Suprapubic skin (tissue), 4 donors: ENCODE measurements at regions not wholly inside any gene's neighbourhood (a gene's known extent, or its start where the extent isn't known, plus 50 kb on each side); places are given as distances from the start of the nearest gene placed in this dataset.

Source experiments
- POLR2A ChIP-seq, 2 donors: fragments of 450-650 bp; IDR thresholded peaks; one replicate each; pipeline ENCODE4 v1.6.1; 2017; ENCODE audit warnings: antibody characterized with exemption in 2 of 2, mild to moderate bottlenecking in 2 of 2, moderate library complexity in 2 of 2
- POLR2AphosphoS5 ChIP-seq, 3 donors: sonication (generic); formaldehyde crosslinking; IDR thresholded peaks; one replicate each; pipeline ENCODE4 v1.6.1; 2017; ENCODE audit warnings: antibody characterized with exemption in 3 of 3
- TF ChIP-seq, protein P1 (sequence below), 2 donors: fragments of 200-600 bp in 1 of 2; fragments of 450-650 bp in 1 of 2; sonication (generic) in 1 of 2; IDR thresholded peaks; one replicate each; pipeline ENCODE4 v1.5.1; 2016 to 2019; ENCODE audit warnings: antibody characterized with exemption in 2 of 2, mild to moderate bottlenecking in 1 of 2, moderate library complexity in 1 of 2

DNA sequence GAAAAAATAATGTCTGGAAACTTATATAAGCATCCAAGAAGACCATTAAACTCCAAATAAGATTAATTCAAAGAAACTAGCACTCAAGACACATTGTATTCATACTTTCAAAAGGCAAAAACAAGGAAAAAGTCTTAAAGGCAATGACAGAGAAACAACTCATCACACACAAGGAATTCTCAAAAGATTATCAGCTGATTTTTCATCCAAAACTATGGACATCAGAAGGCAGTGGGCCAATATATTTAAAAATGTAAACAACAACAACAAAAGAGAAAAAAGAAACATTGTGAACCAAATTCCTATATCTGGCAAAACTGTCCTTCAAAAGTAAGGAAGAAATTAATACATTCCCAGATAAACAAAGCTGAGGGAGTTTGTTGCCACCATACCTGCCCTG is 711.4 kb upstream of the GALNTL6 start:
- TF ChIP-seq, protein P1, sequence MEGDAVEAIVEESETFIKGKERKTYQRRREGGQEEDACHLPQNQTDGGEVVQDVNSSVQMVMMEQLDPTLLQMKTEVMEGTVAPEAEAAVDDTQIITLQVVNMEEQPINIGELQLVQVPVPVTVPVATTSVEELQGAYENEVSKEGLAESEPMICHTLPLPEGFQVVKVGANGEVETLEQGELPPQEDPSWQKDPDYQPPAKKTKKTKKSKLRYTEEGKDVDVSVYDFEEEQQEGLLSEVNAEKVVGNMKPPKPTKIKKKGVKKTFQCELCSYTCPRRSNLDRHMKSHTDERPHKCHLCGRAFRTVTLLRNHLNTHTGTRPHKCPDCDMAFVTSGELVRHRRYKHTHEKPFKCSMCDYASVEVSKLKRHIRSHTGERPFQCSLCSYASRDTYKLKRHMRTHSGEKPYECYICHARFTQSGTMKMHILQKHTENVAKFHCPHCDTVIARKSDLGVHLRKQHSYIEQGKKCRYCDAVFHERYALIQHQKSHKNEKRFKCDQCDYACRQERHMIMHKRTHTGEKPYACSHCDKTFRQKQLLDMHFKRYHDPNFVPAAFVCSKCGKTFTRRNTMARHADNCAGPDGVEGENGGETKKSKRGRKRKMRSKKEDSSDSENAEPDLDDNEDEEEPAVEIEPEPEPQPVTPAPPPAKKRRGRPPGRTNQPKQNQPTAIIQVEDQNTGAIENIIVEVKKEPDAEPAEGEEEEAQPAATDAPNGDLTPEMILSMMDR (IDR thresholded peaks at IDR 0.05), result no peak
- TF ChIP-seq POLR2A (IDR thresholded peaks at IDR 0.05), result no peak
- TF ChIP-seq POLR2AphosphoS5 (IDR thresholded peaks at IDR 0.05), result no peak
